ENCODE measurements at regions not wholly inside any gene's neighbourhood (a gene's known extent, or its start where the extent isn't known, plus 50 kb on each side); places are given as distances from the start of the nearest gene placed in this dataset.

GRCh38 chr6:145396499-145396898, 338.8 kb downstream of the EPM2A start:
- Mint-ChIP-seq H3K36me3 (no peaks in the 10 kb centered on the region), H3K27ac (no peak overlapping the region), H3K4me3 (no peak overlapping the region), H3K4me1 (no peaks in the 10 kb centered on the region), H3K9me3 (peaks cover 13% of the 10 kb centered on the region), H3K27me3 (ENCODE audit: low read depth) (no peaks in the 10 kb centered on the region; the same call in 1 of the 2 replicates)
- ChIA-PET POLR2A (no interaction called here), CTCF (no interaction called here)
- DNase-seq (ENCODE audit: low spot score) (no peak), ATAC-seq (no peak)
- TF ChIP-seq CBFB (CRISPR knock-in tag; IDR thresholded peaks at IDR 0.05; ENCODE audit: low read depth) = no peak
- no peak for TF ChIP-seq TP53 (CRISPR knock-in tag; IDR thresholded peaks at IDR 0.05)
- no peak for TF ChIP-seq ZBTB21 (CRISPR knock-in tag; IDR thresholded peaks at IDR 0.05; ENCODE audit: borderline replicate concordance)
- no peak for TF ChIP-seq RORB (CRISPR knock-in tag; IDR thresholded peaks at IDR 0.05)
- TF ChIP-seq CREB1 (CRISPR knock-in tag; IDR thresholded peaks at IDR 0.05) = no peak
- TF ChIP-seq ZNF512 (CRISPR knock-in tag; IDR thresholded peaks at IDR 0.05; ENCODE audit: borderline replicate concordance) = no peak
- TF ChIP-seq FOXP1 (CRISPR knock-in tag; IDR thresholded peaks at IDR 0.05; ENCODE audit: borderline replicate concordance) = no peak
- TF ChIP-seq, protein P1, sequence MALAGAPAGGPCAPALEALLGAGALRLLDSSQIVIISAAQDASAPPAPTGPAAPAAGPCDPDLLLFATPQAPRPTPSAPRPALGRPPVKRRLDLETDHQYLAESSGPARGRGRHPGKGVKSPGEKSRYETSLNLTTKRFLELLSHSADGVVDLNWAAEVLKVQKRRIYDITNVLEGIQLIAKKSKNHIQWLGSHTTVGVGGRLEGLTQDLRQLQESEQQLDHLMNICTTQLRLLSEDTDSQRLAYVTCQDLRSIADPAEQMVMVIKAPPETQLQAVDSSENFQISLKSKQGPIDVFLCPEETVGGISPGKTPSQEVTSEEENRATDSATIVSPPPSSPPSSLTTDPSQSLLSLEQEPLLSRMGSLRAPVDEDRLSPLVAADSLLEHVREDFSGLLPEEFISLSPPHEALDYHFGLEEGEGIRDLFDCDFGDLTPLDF (CRISPR knock-in tag; IDR thresholded peaks at IDR 0.05) = no peak
- TF ChIP-seq, protein P2, sequence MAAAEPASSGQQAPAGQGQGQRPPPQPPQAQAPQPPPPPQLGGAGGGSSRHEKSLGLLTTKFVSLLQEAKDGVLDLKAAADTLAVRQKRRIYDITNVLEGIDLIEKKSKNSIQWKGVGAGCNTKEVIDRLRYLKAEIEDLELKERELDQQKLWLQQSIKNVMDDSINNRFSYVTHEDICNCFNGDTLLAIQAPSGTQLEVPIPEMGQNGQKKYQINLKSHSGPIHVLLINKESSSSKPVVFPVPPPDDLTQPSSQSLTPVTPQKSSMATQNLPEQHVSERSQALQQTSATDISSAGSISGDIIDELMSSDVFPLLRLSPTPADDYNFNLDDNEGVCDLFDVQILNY (CRISPR knock-in tag; IDR thresholded peaks at IDR 0.05) = no peak
- TF ChIP-seq SMAD3 (CRISPR knock-in tag; IDR thresholded peaks at IDR 0.05; ENCODE audit: borderline replicate concordance) = no peak
- no peak for TF ChIP-seq ZNF219 (CRISPR knock-in tag; IDR thresholded peaks at IDR 0.05; ENCODE audit: borderline replicate concordance)
- no peak for TF ChIP-seq NR2C2 (CRISPR knock-in tag; IDR thresholded peaks at IDR 0.05)
- TF ChIP-seq, protein P3, sequence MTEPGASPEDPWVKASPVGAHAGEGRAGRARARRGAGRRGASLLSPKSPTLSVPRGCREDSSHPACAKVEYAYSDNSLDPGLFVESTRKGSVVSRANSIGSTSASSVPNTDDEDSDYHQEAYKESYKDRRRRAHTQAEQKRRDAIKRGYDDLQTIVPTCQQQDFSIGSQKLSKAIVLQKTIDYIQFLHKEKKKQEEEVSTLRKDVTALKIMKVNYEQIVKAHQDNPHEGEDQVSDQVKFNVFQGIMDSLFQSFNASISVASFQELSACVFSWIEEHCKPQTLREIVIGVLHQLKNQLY (CRISPR knock-in tag; IDR thresholded peaks at IDR 0.05) = no peak

GRCh38 chr6:145400508-145400907, 334.8 kb downstream of the EPM2A start:
- H3K9me3 Mint-ChIP-seq = no peaks in the 10 kb centered on the region
- no peaks in the 10 kb centered on the region; the same call in 1 of the 2 replicates for H3K27me3 Mint-ChIP-seq (ENCODE audit: low read depth)
- ATAC-seq = no peak
- no peaks in the 10 kb centered on the region for H3K4me1 Mint-ChIP-seq
- CTCF ChIA-PET = no interaction called here
- H3K36me3 Mint-ChIP-seq = no peaks in the 10 kb centered on the region
- POLR2A ChIA-PET = no interaction called here
- H3K4me3 Mint-ChIP-seq = no peak overlapping the region
- no peak overlapping the region for H3K27ac Mint-ChIP-seq
- DNase-seq (ENCODE audit: low spot score) = no peak
- TF ChIP-seq NR2C2 (CRISPR knock-in tag; IDR thresholded peaks at IDR 0.05) (no peak), SMAD4 (CRISPR knock-in tag; IDR thresholded peaks at IDR 0.05) (no peak), JUN (CRISPR knock-in tag; IDR thresholded peaks at IDR 0.05) (no peak), PRRX2 (CRISPR knock-in tag; IDR thresholded peaks at IDR 0.05) (no peak), EMX1 (CRISPR knock-in tag; IDR thresholded peaks at IDR 0.05) (no peak), ZNF317 (CRISPR knock-in tag; IDR thresholded peaks at IDR 0.05; ENCODE audit: borderline replicate concordance, low read depth) (no peak)
- TF ChIP-seq, protein P4, sequence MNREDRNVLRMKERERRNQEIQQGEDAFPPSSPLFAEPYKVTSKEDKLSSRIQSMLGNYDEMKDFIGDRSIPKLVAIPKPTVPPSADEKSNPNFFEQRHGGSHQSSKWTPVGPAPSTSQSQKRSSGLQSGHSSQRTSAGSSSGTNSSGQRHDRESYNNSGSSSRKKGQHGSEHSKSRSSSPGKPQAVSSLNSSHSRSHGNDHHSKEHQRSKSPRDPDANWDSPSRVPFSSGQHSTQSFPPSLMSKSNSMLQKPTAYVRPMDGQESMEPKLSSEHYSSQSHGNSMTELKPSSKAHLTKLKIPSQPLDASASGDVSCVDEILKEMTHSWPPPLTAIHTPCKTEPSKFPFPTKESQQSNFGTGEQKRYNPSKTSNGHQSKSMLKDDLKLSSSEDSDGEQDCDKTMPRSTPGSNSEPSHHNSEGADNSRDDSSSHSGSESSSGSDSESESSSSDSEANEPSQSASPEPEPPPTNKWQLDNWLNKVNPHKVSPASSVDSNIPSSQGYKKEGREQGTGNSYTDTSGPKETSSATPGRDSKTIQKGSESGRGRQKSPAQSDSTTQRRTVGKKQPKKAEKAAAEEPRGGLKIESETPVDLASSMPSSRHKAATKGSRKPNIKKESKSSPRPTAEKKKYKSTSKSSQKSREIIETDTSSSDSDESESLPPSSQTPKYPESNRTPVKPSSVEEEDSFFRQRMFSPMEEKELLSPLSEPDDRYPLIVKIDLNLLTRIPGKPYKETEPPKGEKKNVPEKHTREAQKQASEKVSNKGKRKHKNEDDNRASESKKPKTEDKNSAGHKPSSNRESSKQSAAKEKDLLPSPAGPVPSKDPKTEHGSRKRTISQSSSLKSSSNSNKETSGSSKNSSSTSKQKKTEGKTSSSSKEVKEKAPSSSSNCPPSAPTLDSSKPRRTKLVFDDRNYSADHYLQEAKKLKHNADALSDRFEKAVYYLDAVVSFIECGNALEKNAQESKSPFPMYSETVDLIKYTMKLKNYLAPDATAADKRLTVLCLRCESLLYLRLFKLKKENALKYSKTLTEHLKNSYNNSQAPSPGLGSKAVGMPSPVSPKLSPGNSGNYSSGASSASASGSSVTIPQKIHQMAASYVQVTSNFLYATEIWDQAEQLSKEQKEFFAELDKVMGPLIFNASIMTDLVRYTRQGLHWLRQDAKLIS (CRISPR knock-in tag; IDR thresholded peaks at IDR 0.05; ENCODE audit: borderline replicate concordance) = no peak
- TF ChIP-seq, protein P5, sequence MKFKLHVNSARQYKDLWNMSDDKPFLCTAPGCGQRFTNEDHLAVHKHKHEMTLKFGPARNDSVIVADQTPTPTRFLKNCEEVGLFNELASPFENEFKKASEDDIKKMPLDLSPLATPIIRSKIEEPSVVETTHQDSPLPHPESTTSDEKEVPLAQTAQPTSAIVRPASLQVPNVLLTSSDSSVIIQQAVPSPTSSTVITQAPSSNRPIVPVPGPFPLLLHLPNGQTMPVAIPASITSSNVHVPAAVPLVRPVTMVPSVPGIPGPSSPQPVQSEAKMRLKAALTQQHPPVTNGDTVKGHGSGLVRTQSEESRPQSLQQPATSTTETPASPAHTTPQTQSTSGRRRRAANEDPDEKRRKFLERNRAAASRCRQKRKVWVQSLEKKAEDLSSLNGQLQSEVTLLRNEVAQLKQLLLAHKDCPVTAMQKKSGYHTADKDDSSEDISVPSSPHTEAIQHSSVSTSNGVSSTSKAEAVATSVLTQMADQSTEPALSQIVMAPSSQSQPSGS (CRISPR knock-in tag; IDR thresholded peaks at IDR 0.05; ENCODE audit: borderline replicate concordance, low read depth) = no peak
- TF ChIP-seq, protein P6, sequence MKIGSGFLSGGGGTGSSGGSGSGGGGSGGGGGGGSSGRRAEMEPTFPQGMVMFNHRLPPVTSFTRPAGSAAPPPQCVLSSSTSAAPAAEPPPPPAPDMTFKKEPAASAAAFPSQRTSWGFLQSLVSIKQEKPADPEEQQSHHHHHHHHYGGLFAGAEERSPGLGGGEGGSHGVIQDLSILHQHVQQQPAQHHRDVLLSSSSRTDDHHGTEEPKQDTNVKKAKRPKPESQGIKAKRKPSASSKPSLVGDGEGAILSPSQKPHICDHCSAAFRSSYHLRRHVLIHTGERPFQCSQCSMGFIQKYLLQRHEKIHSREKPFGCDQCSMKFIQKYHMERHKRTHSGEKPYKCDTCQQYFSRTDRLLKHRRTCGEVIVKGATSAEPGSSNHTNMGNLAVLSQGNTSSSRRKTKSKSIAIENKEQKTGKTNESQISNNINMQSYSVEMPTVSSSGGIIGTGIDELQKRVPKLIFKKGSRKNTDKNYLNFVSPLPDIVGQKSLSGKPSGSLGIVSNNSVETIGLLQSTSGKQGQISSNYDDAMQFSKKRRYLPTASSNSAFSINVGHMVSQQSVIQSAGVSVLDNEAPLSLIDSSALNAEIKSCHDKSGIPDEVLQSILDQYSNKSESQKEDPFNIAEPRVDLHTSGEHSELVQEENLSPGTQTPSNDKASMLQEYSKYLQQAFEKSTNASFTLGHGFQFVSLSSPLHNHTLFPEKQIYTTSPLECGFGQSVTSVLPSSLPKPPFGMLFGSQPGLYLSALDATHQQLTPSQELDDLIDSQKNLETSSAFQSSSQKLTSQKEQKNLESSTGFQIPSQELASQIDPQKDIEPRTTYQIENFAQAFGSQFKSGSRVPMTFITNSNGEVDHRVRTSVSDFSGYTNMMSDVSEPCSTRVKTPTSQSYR (CRISPR knock-in tag; IDR thresholded peaks at IDR 0.05) = no peak

Measured in WTC11 (cell line).